ENCODE measurements at regions not wholly inside any gene's neighbourhood (a gene's known extent, or its start where the extent isn't known, plus 50 kb on each side); places are given as distances from the start of the nearest gene placed in this dataset.

GRCh38 chr2:159855143-159855542 lies 57.1 kb upstream of the CD302 start:
- Mint-ChIP-seq H3K4me3 (no peak overlapping the region), H3K27ac (no peak overlapping the region), H3K27me3 (no peaks in the 10 kb centered on the region), H3K36me3 (peaks cover 67% of the 10 kb centered on the region), H3K4me1 (no peaks in the 10 kb centered on the region), H3K9me3 (no peaks in the 10 kb centered on the region)
- WGBS (ENCODE audit: insufficient coverage) = 77% methylated on average over 2 of the region's 3 CpGs
- Histone ChIP-seq H3K4me1 (ENCODE audit: control insufficient read depth in 1 of 2, extremely low read depth in 1 of 2, insufficient read depth in 2 of 2, low read length in 2 of 2) (no peaks in the 10 kb centered on the region), H3K4me3 (ENCODE audit: control insufficient read depth in 1 of 2, extremely low read depth in 1 of 2, low read length in 1 of 2) (no peak overlapping the region), H3K36me3 (ENCODE audit: control insufficient read depth in 2 of 2, extremely low read depth in 1 of 2, insufficient read depth in 1 of 2, low read length in 1 of 2) (peaks cover 7 to 74% of the 10 kb centered on the region in 2 donors), H3K9me3 (no peaks in the 10 kb centered on the region), H3K27ac (ENCODE audit: low read length) (no peak overlapping the region), H3K27me3 (replicated peaks in 1 of 2; ENCODE audit: control insufficient read depth in 2 of 2, extremely low read depth in 1 of 2, insufficient read depth in 2 of 2, low read length in 1 of 2) (no peaks in the 10 kb centered on the region)
- DNase-seq (no peak), ATAC-seq (replicated peaks in 1 of 4) (no peak)
- ChIA-PET CTCF (interaction anchor here (0.6 to 0.7 kb wide), 2 partner anchors 522 to 1423 kb away, joined by 3 read pairs; no protein-coding TSS in a partner anchor), POLR2A (no interaction called here)

- Mint-ChIP-seq H3K4me3 (no peak overlapping the region), H3K36me3 (peaks cover 69% of the 10 kb centered on the region), H3K27ac (no peak overlapping the region), H3K9me3 (no peaks in the 10 kb centered on the region), H3K27me3 (no peaks in the 10 kb centered on the region), H3K4me1 (no peaks in the 10 kb centered on the region)
- H3K27ac ChIP-seq (ENCODE audit: low read length) = no peak overlapping the region
- ChIA-PET CTCF (interaction anchor here (0.6 to 0.7 kb wide), 3 partner anchors 10 to 1422 kb away, joined by 3 to 4 read pairs (median 3); no protein-coding TSS in a partner anchor), POLR2A (no interaction called here)
- no peak overlapping the region for H3K4me3 ChIP-seq (ENCODE audit: control insufficient read depth in 1 of 2, extremely low read depth in 1 of 2, low read length in 1 of 2)
- H3K36me3 ChIP-seq (ENCODE audit: control insufficient read depth in 2 of 2, extremely low read depth in 1 of 2, insufficient read depth in 1 of 2, low read length in 1 of 2) = peaks cover 12 to 74% of the 10 kb centered on the region in 2 donors
- no peaks in the 10 kb centered on the region for H3K27me3 ChIP-seq (replicated peaks in 1 of 2; ENCODE audit: control insufficient read depth in 2 of 2, extremely low read depth in 1 of 2, insufficient read depth in 2 of 2, low read length in 1 of 2)
- ATAC-seq (replicated peaks in 1 of 4) (no peak), DNase-seq (no peak)
- no CpG with 5 or more reads among the region's 3 CpGs for WGBS (ENCODE audit: insufficient coverage)
- H3K9me3 ChIP-seq = no peaks in the 10 kb centered on the region
- no peaks in the 10 kb centered on the region for H3K4me1 ChIP-seq (ENCODE audit: control insufficient read depth in 1 of 2, extremely low read depth in 1 of 2, insufficient read depth in 2 of 2, low read length in 2 of 2)
Observed at GRCh38 chr2:159854481-159854880, 56.5 kb upstream of the CD302 start.

- DNase-seq (no peak), ATAC-seq (replicated peaks in 1 of 4) (no peak)
- Mint-ChIP-seq H3K36me3 (peaks cover 69% of the 10 kb centered on the region), H3K27me3 (no peaks in the 10 kb centered on the region), H3K4me3 (no peak overlapping the region), H3K9me3 (no peaks in the 10 kb centered on the region), H3K27ac (no peak overlapping the region), H3K4me1 (no peaks in the 10 kb centered on the region)
- H3K27me3 ChIP-seq (replicated peaks in 1 of 2; ENCODE audit: control insufficient read depth in 2 of 2, extremely low read depth in 1 of 2, insufficient read depth in 2 of 2, low read length in 1 of 2) = no peaks in the 10 kb centered on the region
- H3K9me3 ChIP-seq = no peaks in the 10 kb centered on the region
- no peak overlapping the region for H3K4me3 ChIP-seq (ENCODE audit: control insufficient read depth in 1 of 2, extremely low read depth in 1 of 2, low read length in 1 of 2)
- ChIA-PET POLR2A (interaction anchor here in 1 of 2 donors (0.6 kb wide), 2 partner anchors 22 to 27 kb away, joined by 3 read pairs; no protein-coding TSS in a partner anchor), CTCF (no interaction called here)
- WGBS (ENCODE audit: insufficient coverage) = no CpG with 5 or more reads among the region's 4 CpGs
- H3K27ac ChIP-seq (ENCODE audit: low read length) = no peak overlapping the region
- no peaks in the 10 kb centered on the region for H3K4me1 ChIP-seq (ENCODE audit: control insufficient read depth in 1 of 2, extremely low read depth in 1 of 2, insufficient read depth in 2 of 2, low read length in 2 of 2)
- peaks cover 14 to 66% of the 10 kb centered on the region in 2 donors for H3K36me3 ChIP-seq (ENCODE audit: control insufficient read depth in 2 of 2, extremely low read depth in 1 of 2, insufficient read depth in 1 of 2, low read length in 1 of 2)
Observed at GRCh38 chr2:159853101-159853500, 55.1 kb upstream of the CD302 start.

GRCh38 chr2:159851941-159852340 lies 53.9 kb upstream of the CD302 start:
- POLR2A ChIA-PET = no interaction called here

GRCh38 chr2:159850789-159851188 lies 52.8 kb upstream of the CD302 start:
- ChIA-PET CTCF (no interaction called here), POLR2A (no interaction called here)
- Histone ChIP-seq H3K4me1 (ENCODE audit: control insufficient read depth in 1 of 2, extremely low read depth in 1 of 2, insufficient read depth in 2 of 2, low read length in 2 of 2) (no peaks in the 10 kb centered on the region), H3K27ac (ENCODE audit: low read length) (no peak overlapping the region), H3K4me3 (ENCODE audit: control insufficient read depth in 1 of 2, extremely low read depth in 1 of 2, low read length in 1 of 2) (no peak overlapping the region), H3K27me3 (replicated peaks in 1 of 2; ENCODE audit: control insufficient read depth in 2 of 2, extremely low read depth in 1 of 2, insufficient read depth in 2 of 2, low read length in 1 of 2) (no peaks in the 10 kb centered on the region), H3K9me3 (no peaks in the 10 kb centered on the region), H3K36me3 (ENCODE audit: control insufficient read depth in 2 of 2, extremely low read depth in 1 of 2, insufficient read depth in 1 of 2, low read length in 1 of 2) (peaks cover 14 to 62% of the 10 kb centered on the region in 2 donors)
- H3K9me3 Mint-ChIP-seq = no peaks in the 10 kb centered on the region
- H3K36me3 Mint-ChIP-seq = peaks cover 67% of the 10 kb centered on the region
- no peak for ATAC-seq (replicated peaks in 1 of 4)
- H3K27ac Mint-ChIP-seq = no peak overlapping the region
- H3K27me3 Mint-ChIP-seq = no peaks in the 10 kb centered on the region
- no peaks in the 10 kb centered on the region for H3K4me1 Mint-ChIP-seq
- DNase-seq = no peak
- no peak overlapping the region for H3K4me3 Mint-ChIP-seq

More at GRCh38 chr2:159851941-159852340, 53.9 kb upstream of the CD302 start:
- Mint-ChIP-seq H3K36me3 (peaks cover 71% of the 10 kb centered on the region), H3K27ac (no peak overlapping the region), H3K4me1 (no peaks in the 10 kb centered on the region), H3K4me3 (no peak overlapping the region), H3K27me3 (no peaks in the 10 kb centered on the region), H3K9me3 (no peaks in the 10 kb centered on the region)
- Histone ChIP-seq H3K9me3 (no peaks in the 10 kb centered on the region), H3K4me1 (ENCODE audit: control insufficient read depth in 1 of 2, extremely low read depth in 1 of 2, insufficient read depth in 2 of 2, low read length in 2 of 2) (no peaks in the 10 kb centered on the region), H3K27ac (ENCODE audit: low read length) (no peak overlapping the region), H3K27me3 (replicated peaks in 1 of 2; ENCODE audit: control insufficient read depth in 2 of 2, extremely low read depth in 1 of 2, insufficient read depth in 2 of 2, low read length in 1 of 2) (no peaks in the 10 kb centered on the region), H3K4me3 (ENCODE audit: control insufficient read depth in 1 of 2, extremely low read depth in 1 of 2, low read length in 1 of 2) (no peak overlapping the region), H3K36me3 (ENCODE audit: control insufficient read depth in 2 of 2, extremely low read depth in 1 of 2, insufficient read depth in 1 of 2, low read length in 1 of 2) (peaks cover 14 to 67% of the 10 kb centered on the region in 2 donors)
- no peak for DNase-seq
- no CpG with 5 or more reads among the region's 2 CpGs for WGBS (ENCODE audit: insufficient coverage)
- CTCF ChIA-PET = no interaction called here
- ATAC-seq (replicated peaks in 1 of 4) = no peak

GRCh38 chr2:159849160-159849813 lies 51.3 kb upstream of the CD302 start:
- H3K27ac Mint-ChIP-seq = no peak overlapping the region
- DNase-seq = no peak
- no peak overlapping the region for H3K4me3 Mint-ChIP-seq
- ChIA-PET CTCF (no interaction called here), POLR2A (no interaction called here)
- H3K4me1 Mint-ChIP-seq = no peaks in the 10 kb centered on the region
- Histone ChIP-seq H3K27me3 (replicated peaks in 1 of 2; ENCODE audit: control insufficient read depth in 2 of 2, extremely low read depth in 1 of 2, insufficient read depth in 2 of 2, low read length in 1 of 2) (no peaks in the 10 kb centered on the region), H3K9me3 (no peaks in the 10 kb centered on the region), H3K36me3 (ENCODE audit: control insufficient read depth in 2 of 2, extremely low read depth in 1 of 2, insufficient read depth in 1 of 2, low read length in 1 of 2) (peaks cover 14 to 59% of the 10 kb centered on the region in 2 donors), H3K27ac (ENCODE audit: low read length) (no peak overlapping the region), H3K4me3 (ENCODE audit: control insufficient read depth in 1 of 2, extremely low read depth in 1 of 2, low read length in 1 of 2) (no peak overlapping the region), H3K4me1 (ENCODE audit: control insufficient read depth in 1 of 2, extremely low read depth in 1 of 2, insufficient read depth in 2 of 2, low read length in 2 of 2) (no peaks in the 10 kb centered on the region)
- 100% methylated on average over 1 of the region's 3 CpGs for WGBS (ENCODE audit: insufficient coverage)
- ATAC-seq (replicated peaks in 1 of 4) = no peak
- no peaks in the 10 kb centered on the region for H3K9me3 Mint-ChIP-seq
- no peaks in the 10 kb centered on the region for H3K27me3 Mint-ChIP-seq
- H3K36me3 Mint-ChIP-seq = peaks cover 58% of the 10 kb centered on the region
